ENCODE measurements at regions not wholly inside any gene's neighbourhood (a gene's known extent, or its start where the extent isn't known, plus 50 kb on each side); places are given as distances from the start of the nearest gene placed in this dataset.

DNA sequence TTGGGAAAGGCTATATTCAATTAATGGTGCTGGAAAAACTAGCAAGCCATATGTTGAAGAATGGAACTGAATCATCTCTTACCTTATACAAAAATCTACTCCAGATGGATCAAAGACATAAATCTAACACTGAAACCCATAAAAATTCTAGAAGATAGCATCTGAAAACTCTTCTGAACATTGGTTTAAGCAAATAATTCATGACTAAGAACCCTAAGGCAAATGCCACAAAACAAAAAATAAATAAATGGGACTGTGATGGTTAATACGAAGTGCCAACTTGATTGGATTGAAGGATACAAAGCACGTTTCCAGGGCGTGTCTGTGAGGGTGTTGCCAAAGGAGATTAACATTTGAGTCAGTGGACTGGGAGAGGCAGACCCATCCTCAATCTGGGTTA lies 1130.0 kb downstream of the DNAJB9 start:
- H4K5ac ChIP-seq (ENCODE audit: low read depth, low read length): no peak overlapping the region
- no peak overlapping the region for H2BK5ac ChIP-seq (ENCODE audit: low read depth, low read length, poor library complexity, severe bottlenecking)
- H3K4ac ChIP-seq (ENCODE audit: low read depth, low read length): no peak overlapping the region
- BruUV-seq (replicated peaks): no TSS peak
- H2BK15ac ChIP-seq (ENCODE audit: low read depth, low read length): no peak overlapping the region
- no peak overlapping the region for H2AK5ac ChIP-seq (ENCODE audit: low read depth, low read length)
- no peak overlapping the region for H3K4me2 ChIP-seq (ENCODE audit: low read depth, low read length)
- H3K56ac ChIP-seq (ENCODE audit: extremely low read depth, insufficient read depth, low read length): no peak overlapping the region
- no peak overlapping the region for H4K91ac ChIP-seq (ENCODE audit: insufficient read depth, low read depth, low read length)
- no peak overlapping the region for H3K14ac ChIP-seq (replicated peaks; ENCODE audit: low read depth, low read length)
- H3K4me3 ChIP-seq (ENCODE audit: insufficient read depth, low read depth, low read length): no peak overlapping the region
- no peak overlapping the region for H2AFZ ChIP-seq (replicated peaks; ENCODE audit: low read length, poor library complexity)
- H3K9me1 ChIP-seq (ENCODE audit: insufficient read depth, low read length): no peaks in the 10 kb centered on the region
- no peaks in the 10 kb centered on the region for H3K79me1 ChIP-seq (ENCODE audit: low read depth in 1 of 2, low read length in 2 of 2)
- no peak overlapping the region for H3K23ac ChIP-seq (ENCODE audit: low read depth, low read length)
- in situ Hi-C loops (cut with MboI; ENCODE audit: low sequenced_read_pairs): no loop called here
- H2BK20ac ChIP-seq (ENCODE audit: low read depth, low read length): no peak overlapping the region
- H3K27me3 ChIP-seq (ENCODE audit: control insufficient read depth, insufficient read depth, low read length): no peaks in the 10 kb centered on the region
- dilution Hi-C loops (cut with HindIII; ENCODE audit: low sequenced_read_pairs, unreplicated experiment): no loop called here
- POLR2A ChIA-PET (ENCODE audit: unreplicated experiment): no interaction called here
- ATAC-seq (ENCODE audit: low read depth) (no peak), DNase-seq (no peak)
- no peak overlapping the region for H3K27ac ChIP-seq (ENCODE audit: insufficient read depth, low read length)
- H3K18ac ChIP-seq (ENCODE audit: low read depth, low read length): no peak overlapping the region
- H3K36me3 ChIP-seq (ENCODE audit: control insufficient read depth, insufficient read depth, low read length): no peaks in the 10 kb centered on the region
- WGBS, 2 experiments (ENCODE audit: extremely low coverage in 2 of 2, insufficient read length in 1 of 2): no CpG with 5 or more reads among the region's 3 CpGs
- no peaks in the 10 kb centered on the region; the same call in 1 of the 2 replicates for H3K9me3 ChIP-seq (ENCODE audit: control insufficient read depth, insufficient read depth, low read length)
- intact Hi-C loops (cut with micrococcal nuclease): no loop called here
- H4K8ac ChIP-seq (ENCODE audit: low read depth in 2 of 2, low read length in 2 of 2): no peak overlapping the region
- no peak overlapping the region for H3K9ac ChIP-seq (ENCODE audit: low read depth, low read length)
- H3K4me1 ChIP-seq (ENCODE audit: control insufficient read depth, insufficient read depth, low read length): no peaks in the 10 kb centered on the region
- TF ChIP-seq CEBPB (IDR thresholded peaks at IDR 0.05; ENCODE audit: low read depth, low read length): no peak
- no peak for TF ChIP-seq RFX5 (IDR thresholded peaks at IDR 0.05; ENCODE audit: low read depth, low read length)
- TF ChIP-seq, protein P1, sequence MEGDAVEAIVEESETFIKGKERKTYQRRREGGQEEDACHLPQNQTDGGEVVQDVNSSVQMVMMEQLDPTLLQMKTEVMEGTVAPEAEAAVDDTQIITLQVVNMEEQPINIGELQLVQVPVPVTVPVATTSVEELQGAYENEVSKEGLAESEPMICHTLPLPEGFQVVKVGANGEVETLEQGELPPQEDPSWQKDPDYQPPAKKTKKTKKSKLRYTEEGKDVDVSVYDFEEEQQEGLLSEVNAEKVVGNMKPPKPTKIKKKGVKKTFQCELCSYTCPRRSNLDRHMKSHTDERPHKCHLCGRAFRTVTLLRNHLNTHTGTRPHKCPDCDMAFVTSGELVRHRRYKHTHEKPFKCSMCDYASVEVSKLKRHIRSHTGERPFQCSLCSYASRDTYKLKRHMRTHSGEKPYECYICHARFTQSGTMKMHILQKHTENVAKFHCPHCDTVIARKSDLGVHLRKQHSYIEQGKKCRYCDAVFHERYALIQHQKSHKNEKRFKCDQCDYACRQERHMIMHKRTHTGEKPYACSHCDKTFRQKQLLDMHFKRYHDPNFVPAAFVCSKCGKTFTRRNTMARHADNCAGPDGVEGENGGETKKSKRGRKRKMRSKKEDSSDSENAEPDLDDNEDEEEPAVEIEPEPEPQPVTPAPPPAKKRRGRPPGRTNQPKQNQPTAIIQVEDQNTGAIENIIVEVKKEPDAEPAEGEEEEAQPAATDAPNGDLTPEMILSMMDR (conservative IDR thresholded peaks at IDR 0.05; ENCODE audit: low read depth, low read length): no peak
- no peak for TF ChIP-seq CHD1 (IDR thresholded peaks at IDR 0.05; ENCODE audit: low read depth, low read length)
- TF ChIP-seq, protein P2, sequence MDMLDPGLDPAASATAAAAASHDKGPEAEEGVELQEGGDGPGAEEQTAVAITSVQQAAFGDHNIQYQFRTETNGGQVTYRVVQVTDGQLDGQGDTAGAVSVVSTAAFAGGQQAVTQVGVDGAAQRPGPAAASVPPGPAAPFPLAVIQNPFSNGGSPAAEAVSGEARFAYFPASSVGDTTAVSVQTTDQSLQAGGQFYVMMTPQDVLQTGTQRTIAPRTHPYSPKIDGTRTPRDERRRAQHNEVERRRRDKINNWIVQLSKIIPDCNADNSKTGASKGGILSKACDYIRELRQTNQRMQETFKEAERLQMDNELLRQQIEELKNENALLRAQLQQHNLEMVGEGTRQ (IDR thresholded peaks at IDR 0.05; ENCODE audit: low read depth, low read length): no peak
- no peak for TF ChIP-seq RAD21 (IDR thresholded peaks at IDR 0.05; ENCODE audit: low read length)
- no peak for TF ChIP-seq MAFK (IDR thresholded peaks at IDR 0.05; ENCODE audit: low read depth, low read length)
- no peak for TF ChIP-seq MAZ (IDR thresholded peaks at IDR 0.05; ENCODE audit: borderline replicate concordance, low read depth, low read length)
- no peaks in the 10 kb centered on the region for H4K20me1 ChIP-seq (ENCODE audit: insufficient read depth, low read length)
- no peak overlapping the region for H2AK9ac ChIP-seq (replicated peaks; ENCODE audit: low read depth, low read length, poor library complexity)
- no peak overlapping the region for H2BK120ac ChIP-seq (ENCODE audit: low read depth, low read length)
- CTCF ChIA-PET: no interaction called here
